OCI-LY3 (cell line): ENCODE measurements at regions not wholly inside any gene's neighbourhood (a gene's known extent, or its start where the extent isn't known, plus 50 kb on each side); places are given as distances from the start of the nearest gene placed in this dataset.

Source experiments
- H2AFZ ChIP-seq: fragments of 200-600, 300-600 bp; shearing (Covaris generic); 2 replicates; pipeline ENCODE4 v1.6.0; 2014; ENCODE audit warnings: antibody characterized with exemption, low read depth, low read length
- H3K27ac ChIP-seq: fragments of 200-600, 300-600 bp; sonication (generic); 2 replicates; pipeline ENCODE4 v1.5.1; 2014; ENCODE audit warnings: mild to moderate bottlenecking, low read length, moderate library complexity, mixed read lengths
- H3K27me3 ChIP-seq: fragments of 200-600, 300-600 bp; sonication (generic); 2 replicates; pipeline ENCODE4 v1.6.1; 2014; ENCODE audit warnings: low read depth, low read length, mixed read lengths
- H3K36me3 ChIP-seq: fragments of 200-600, 300-600 bp; sonication (generic); replicated peaks from 2 replicates; pipeline ENCODE3; 2014; ENCODE audit warnings: low read depth, low read length, mixed read lengths
- H3K4me1 ChIP-seq: fragments of 300-600, 200-600 bp; sonication (generic); 2 replicates; pipeline ENCODE4 v1.6.1; 2014; ENCODE audit warnings: low read length, mixed read lengths
- H3K4me2 ChIP-seq: fragments of 200-600, 300-600 bp; sonication (generic); 2 replicates; pipeline ENCODE4 v1.6.1; 2014; ENCODE audit warnings: low read length, mixed read lengths
- H3K4me3 ChIP-seq: fragments of 300-600, 200-600 bp; sonication (generic); 2 replicates; pipeline ENCODE4 v1.5.1; 2014; ENCODE audit warnings: antibody characterized with exemption, mild to moderate bottlenecking, low read length, moderate library complexity
- H3K79me2 ChIP-seq: fragments of 300-600, 200-600 bp; shearing (Covaris generic); 2 replicates; pipeline ENCODE4 v1.6.1; 2014; ENCODE audit warnings: mild to moderate bottlenecking, low read length, mixed read lengths
- H3K9ac ChIP-seq: fragments of 300-600, 200-600 bp; shearing (Covaris generic); 2 replicates; pipeline ENCODE4 v1.6.0; 2014; ENCODE audit warnings: mild to moderate bottlenecking, low read length, moderate library complexity
- H3K9me3 ChIP-seq: fragments of 200-600, 300-600 bp; shearing (Covaris generic); 2 replicates; pipeline ENCODE4 v1.6.1; 2014; ENCODE audit warnings: low read length, mixed read lengths; ENCODE audit not compliant: insufficient read depth
- H4K20me1 ChIP-seq: fragments of 200-600, 300-600 bp; sonication (generic); 2 replicates; pipeline ENCODE4 v1.6.1; 2016; ENCODE audit warnings: low read length, mixed read lengths; ENCODE audit not compliant: insufficient read depth
- EZH2phosphoT487 ChIP-seq: fragments of 200-600 bp; shearing (Covaris generic); IDR thresholded peaks from 2 replicates; pipeline ENCODE4 v1.6.1; 2018; ENCODE audit warnings: antibody characterized with exemption, mixed run types, low read depth
- TF ChIP-seq, protein P1 (sequence below): fragments of 200-600, 300-600 bp; sonication (generic); IDR thresholded peaks from 2 replicates; pipeline ENCODE4 v1.5.1; 2014; ENCODE audit warnings: antibody characterized with exemption, low read length, low read depth

DNA sequence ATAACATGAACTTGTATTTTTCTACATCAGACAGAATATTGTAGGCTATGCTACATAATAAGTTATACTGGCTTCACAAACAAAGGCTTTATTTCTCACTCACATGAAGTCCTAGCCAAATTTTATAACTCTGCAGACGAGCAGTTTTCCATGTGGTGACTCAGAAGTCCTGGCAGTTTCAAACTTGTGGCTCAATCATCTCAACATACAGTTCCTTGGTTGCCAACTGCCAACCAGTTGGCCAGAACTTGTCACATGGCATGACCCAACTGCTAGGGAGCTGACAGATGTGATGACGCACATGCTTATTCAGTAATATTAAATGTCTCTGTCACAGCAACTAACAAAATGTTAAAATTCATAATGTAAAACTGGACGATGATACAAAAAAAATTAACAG lies 63.8 kb upstream of the ZC3H15 start:
- H4K20me1 ChIP-seq: peaks cover 38% of the 10 kb centered on the region
- no peaks in the 10 kb centered on the region for H3K79me2 ChIP-seq
- no peak overlapping the region for H2AFZ ChIP-seq
- H3K4me2 ChIP-seq: no peak overlapping the region
- TF ChIP-seq EZH2phosphoT487: no peak
- TF ChIP-seq, protein P1, sequence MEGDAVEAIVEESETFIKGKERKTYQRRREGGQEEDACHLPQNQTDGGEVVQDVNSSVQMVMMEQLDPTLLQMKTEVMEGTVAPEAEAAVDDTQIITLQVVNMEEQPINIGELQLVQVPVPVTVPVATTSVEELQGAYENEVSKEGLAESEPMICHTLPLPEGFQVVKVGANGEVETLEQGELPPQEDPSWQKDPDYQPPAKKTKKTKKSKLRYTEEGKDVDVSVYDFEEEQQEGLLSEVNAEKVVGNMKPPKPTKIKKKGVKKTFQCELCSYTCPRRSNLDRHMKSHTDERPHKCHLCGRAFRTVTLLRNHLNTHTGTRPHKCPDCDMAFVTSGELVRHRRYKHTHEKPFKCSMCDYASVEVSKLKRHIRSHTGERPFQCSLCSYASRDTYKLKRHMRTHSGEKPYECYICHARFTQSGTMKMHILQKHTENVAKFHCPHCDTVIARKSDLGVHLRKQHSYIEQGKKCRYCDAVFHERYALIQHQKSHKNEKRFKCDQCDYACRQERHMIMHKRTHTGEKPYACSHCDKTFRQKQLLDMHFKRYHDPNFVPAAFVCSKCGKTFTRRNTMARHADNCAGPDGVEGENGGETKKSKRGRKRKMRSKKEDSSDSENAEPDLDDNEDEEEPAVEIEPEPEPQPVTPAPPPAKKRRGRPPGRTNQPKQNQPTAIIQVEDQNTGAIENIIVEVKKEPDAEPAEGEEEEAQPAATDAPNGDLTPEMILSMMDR: no peak
- peaks cover 32% of the 10 kb centered on the region for H3K27me3 ChIP-seq
- H3K9me3 ChIP-seq: no peaks in the 10 kb centered on the region
- peaks cover 28% of the 10 kb centered on the region for H3K4me1 ChIP-seq
- H3K9ac ChIP-seq: no peak overlapping the region
- H3K4me3 ChIP-seq: no peak overlapping the region
- no peaks in the 10 kb centered on the region for H3K36me3 ChIP-seq
- H3K27ac ChIP-seq: no peak overlapping the region

- Histone ChIP-seq H3K36me3 (no peaks in the 10 kb centered on the region), H3K27me3 (peaks cover 43% of the 10 kb centered on the region), H3K9me3 (no peaks in the 10 kb centered on the region), H2AFZ (no peak overlapping the region), H3K4me2 (no peak overlapping the region), H3K9ac (no peak overlapping the region), H3K27ac (no peak overlapping the region), H3K4me1 (peaks cover 33% of the 10 kb centered on the region), H3K79me2 (no peaks in the 10 kb centered on the region), H4K20me1 (peaks cover 41% of the 10 kb centered on the region), H3K4me3 (no peak overlapping the region)
- TF ChIP-seq, protein P1: no peak
- TF ChIP-seq EZH2phosphoT487: no peak
These were observed 62.6 kb upstream of the ZC3H15 start for GRCh38 chr2:186423481-186423880.

DNA sequence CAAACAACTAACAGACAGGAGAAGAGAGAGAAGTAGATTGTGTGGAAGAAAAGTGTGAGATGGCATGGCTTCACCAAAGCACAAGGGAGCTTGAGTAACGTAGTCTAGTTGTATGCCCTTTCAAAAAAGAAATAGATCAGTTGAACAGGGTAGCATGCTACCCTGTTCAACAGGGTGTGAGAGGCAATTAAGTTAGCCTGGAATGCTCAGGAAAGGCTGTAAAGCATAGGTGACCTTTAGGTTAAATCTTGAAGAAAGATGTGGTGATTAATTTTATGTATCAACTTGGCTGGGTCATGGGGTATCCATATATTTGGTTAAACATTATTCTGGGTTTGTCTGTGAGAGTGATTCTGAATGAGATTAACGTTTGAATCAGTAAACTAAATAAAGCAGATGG lies 61.8 kb upstream of the ZC3H15 start:
- peaks cover 49% of the 10 kb centered on the region for H3K27me3 ChIP-seq
- H3K4me3 ChIP-seq: no peak overlapping the region
- no peaks in the 10 kb centered on the region for H3K36me3 ChIP-seq
- H3K79me2 ChIP-seq: no peaks in the 10 kb centered on the region
- H3K4me1 ChIP-seq: peaks cover 36% of the 10 kb centered on the region
- peaks cover 43% of the 10 kb centered on the region for H4K20me1 ChIP-seq
- H3K9me3 ChIP-seq: no peaks in the 10 kb centered on the region
- H3K27ac ChIP-seq: no peak overlapping the region
- H3K4me2 ChIP-seq: no peak overlapping the region
- no peak overlapping the region for H3K9ac ChIP-seq
- TF ChIP-seq, protein P1: no peak
- no peak for TF ChIP-seq EZH2phosphoT487
- no peak overlapping the region for H2AFZ ChIP-seq

GRCh38 chr2:186425576-186425975 lies 60.5 kb upstream of the ZC3H15 start:
- Histone ChIP-seq H3K4me2 (no peak overlapping the region), H3K27ac (no peak overlapping the region), H3K4me3 (no peak overlapping the region), H4K20me1 (peaks cover 43% of the 10 kb centered on the region), H3K4me1 (peaks cover 33% of the 10 kb centered on the region), H3K36me3 (no peaks in the 10 kb centered on the region), H3K9me3 (no peaks in the 10 kb centered on the region), H2AFZ (no peak overlapping the region), H3K79me2 (no peaks in the 10 kb centered on the region), H3K9ac (no peak overlapping the region), H3K27me3 (peaks cover 53% of the 10 kb centered on the region)
- TF ChIP-seq, protein P1: no peak
- no peak for TF ChIP-seq EZH2phosphoT487
